ENCODE measurements at regions not wholly inside any gene's neighbourhood (a gene's known extent, or its start where the extent isn't known, plus 50 kb on each side); places are given as distances from the start of the nearest gene placed in this dataset.
A peak's percentile ranks its signal among the peaks of the same experiment; 100 is the strongest.

DNA sequence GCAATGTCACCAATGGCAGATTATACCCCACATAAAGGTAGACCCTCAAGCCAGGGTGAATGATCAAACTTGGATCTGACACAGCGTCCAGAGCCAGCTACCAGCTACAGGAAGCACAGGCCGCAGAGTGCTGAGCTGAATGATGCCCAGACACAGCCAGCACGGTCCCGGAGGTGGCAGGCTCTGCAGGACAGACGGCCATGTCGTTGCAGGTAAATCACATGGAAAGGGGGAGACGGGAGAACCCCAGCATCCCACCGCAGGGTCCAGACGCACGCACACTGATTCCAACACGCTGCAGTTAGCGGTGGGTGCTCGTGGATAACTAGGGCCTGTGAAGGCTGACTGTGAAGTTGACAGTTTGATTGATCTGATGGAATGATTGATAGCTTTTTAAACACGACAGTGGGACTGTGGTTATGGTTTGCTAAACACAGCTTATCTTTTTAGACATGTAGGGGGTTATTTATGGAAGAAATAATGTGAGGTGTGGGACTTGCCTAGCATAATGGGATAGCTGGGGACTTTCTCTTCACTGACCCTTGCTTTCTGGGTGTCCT is 228.5 kb downstream of the ERMARD start:
- intact Hi-C loops (cut with DNase I) = no loop called here
- DNase-seq = peak in 2 of 5 donors; percentile 13 to 21
- Histone ChIP-seq H3K27me3 (peaks cover 0 to 5% (median 0%) of the 10 kb centered on the region in 9 donors), H3K4me3 (no peak overlapping the region), H3K36me3 (no peaks in the 10 kb centered on the region), H3K9me3 (no peaks in the 10 kb centered on the region), H3K27ac (no peak overlapping the region), H3K4me1 (peaks cover 0 to 5% (median 0%) of the 10 kb centered on the region in 12 donors)
- TF ChIP-seq POLR2A (IDR thresholded peaks at IDR 0.05) (no peak), CTCF (IDR thresholded peaks at IDR 0.05) (no peak)
- no peak for ATAC-seq
- 80 to 86% (median 86%) methylated on average over 14 of the region's 14 CpGs for WGBS, 4 donors

GRCh38 chr6:169978615-169979161 is 227.3 kb downstream of the ERMARD start:
- H3K27me3 ChIP-seq = peaks cover 0 to 5% (median 0%) of the 10 kb centered on the region in 9 donors
- DNase-seq (peak in 2 of 5 donors; percentile 23 to 52), ATAC-seq (no peak)
- intact Hi-C loops (cut with DNase I) = no loop called here
- H3K4me1 ChIP-seq = peaks cover 0 to 5% (median 0%) of the 10 kb centered on the region in 12 donors
- 81 to 85% (median 83%) methylated on average over 19 to 26 of the region's 26 CpGs for WGBS, 4 donors
- no peak overlapping the region for H3K27ac ChIP-seq
- no peak for TF ChIP-seq POLR2A (IDR thresholded peaks at IDR 0.05)
- no peak for TF ChIP-seq CTCF (IDR thresholded peaks at IDR 0.05)
- H3K4me3 ChIP-seq = no peak overlapping the region
- H3K36me3 ChIP-seq = no peaks in the 10 kb centered on the region
- H3K9me3 ChIP-seq = no peaks in the 10 kb centered on the region

GRCh38 chr6:169977434-169978265 is 226.2 kb downstream of the ERMARD start:
- no peaks in the 10 kb centered on the region for H3K36me3 ChIP-seq
- H3K27me3 ChIP-seq = peaks cover 0 to 5% (median 0%) of the 10 kb centered on the region in 9 donors
- TF ChIP-seq CTCF (IDR thresholded peaks at IDR 0.05) = no peak
- no peak for TF ChIP-seq POLR2A (IDR thresholded peaks at IDR 0.05)
- WGBS, 4 donors = 84 to 90% (median 89%) methylated on average over 24 to 28 of the region's 28 CpGs
- no peaks in the 10 kb centered on the region for H3K9me3 ChIP-seq
- peak in 2 of 5 donors; percentile 6 to 47 for DNase-seq
- peak in 1 of 4 donors; percentile 12 for ATAC-seq
- H3K4me3 ChIP-seq = no peak overlapping the region
- peaks cover 0 to 5% (median 0%) of the 10 kb centered on the region in 12 donors for H3K4me1 ChIP-seq
- intact Hi-C loops (cut with DNase I) = no loop called here
- no peak overlapping the region for H3K27ac ChIP-seq
